Liver (tissue), 8 donors: ENCODE measurements at regions not wholly inside any gene's neighbourhood (a gene's known extent, or its start where the extent isn't known, plus 50 kb on each side); places are given as distances from the start of the nearest gene placed in this dataset.

Experiments
- DNase-seq: peaks from one replicate; pipeline ENCODE4 v3.0.0-alpha.2; 2017; ENCODE audit warnings: low spot score
- H3K27ac ChIP-seq, 2 donors: one replicate each; pipeline ENCODE4 v1.7.0; 2013; ENCODE audit warnings: inconsistent platforms in 2 of 2, low read length in 2 of 2, control low read depth in 1 of 2, low read depth in 1 of 2, mild to moderate bottlenecking in 1 of 2
- H3K27me3 ChIP-seq, 4 donors: one replicate each; pipeline versions ENCODE4 v1.6.1 to v1.7.0; 2013; ENCODE audit warnings: low read length in 3 of 4, inconsistent platforms in 1 of 4, mild to moderate bottlenecking in 1 of 4, moderate library complexity in 1 of 4; ENCODE audit not compliant: control insufficient read depth in 4 of 4, insufficient read depth in 4 of 4
- H3K36me3 ChIP-seq, 4 donors: one replicate each; pipeline versions ENCODE4 v1.6.1 to v1.7.0; 2013; ENCODE audit warnings: low read length in 3 of 4, mild to moderate bottlenecking in 3 of 4, low read depth in 1 of 4, moderate library complexity in 1 of 4; ENCODE audit not compliant: control insufficient read depth in 4 of 4, insufficient read depth in 3 of 4
- H3K4me1 ChIP-seq, 4 donors: one replicate each; pipeline versions ENCODE4 v1.6.1 to v1.7.0; 2013; ENCODE audit warnings: low read length in 3 of 4, mild to moderate bottlenecking in 3 of 4, moderate library complexity in 1 of 4; ENCODE audit not compliant: control insufficient read depth in 4 of 4, insufficient read depth in 4 of 4
- H3K4me3 ChIP-seq, 3 donors: one replicate each; pipeline versions ENCODE4 v1.6.1 to v1.7.0; 2013; ENCODE audit warnings: low read length in 3 of 3, control low read depth in 1 of 3, low read depth in 1 of 3, mild to moderate bottlenecking in 1 of 3
- H3K9ac ChIP-seq, 2 donors: one replicate each; pipeline ENCODE4 v1.7.0; 2013; ENCODE audit warnings: low read length in 2 of 2, mild to moderate bottlenecking in 2 of 2, moderate library complexity in 2 of 2, control low read depth in 1 of 2, low read depth in 1 of 2
- H3K9me3 ChIP-seq, 4 donors: one replicate each; pipeline versions ENCODE4 v1.6.1 to v1.7.0; 2013; ENCODE audit warnings: low read length in 3 of 4; ENCODE audit not compliant: control insufficient read depth in 4 of 4
- EGR1 ChIP-seq, 2 donors: IDR thresholded peaks; 2 replicates each; pipeline ENCODE4 v1.6.1; 2016 to 2018; ENCODE audit warnings: antibody characterized with exemption in 2 of 2, low read depth in 2 of 2
- FOXA1 ChIP-seq: IDR thresholded peaks from 2 replicates; pipeline ENCODE4 v1.6.1; 2016; ENCODE audit warnings: antibody characterized with exemption
- HNF4A ChIP-seq, 2 donors: conservative IDR thresholded peaks; 2 replicates each; pipeline ENCODE4 v1.6.1; 2016; ENCODE audit warnings: antibody characterized with exemption in 2 of 2, mild to moderate bottlenecking in 2 of 2
- HNF4G ChIP-seq: IDR thresholded peaks from 2 replicates; pipeline ENCODE4 v1.6.1; 2016; ENCODE audit warnings: antibody characterized with exemption
- JUND ChIP-seq, 2 donors: IDR thresholded peaks; 2 replicates each; pipeline ENCODE4 v1.6.1; 2016; ENCODE audit warnings: antibody characterized with exemption in 2 of 2
- NR2F2 ChIP-seq: IDR thresholded peaks from 2 replicates; pipeline ENCODE4 v1.6.1; 2016; ENCODE audit warnings: antibody characterized with exemption
- RAD21 ChIP-seq, 2 donors: IDR thresholded peaks; 2 replicates each; pipeline ENCODE4 v1.6.1; 2016; ENCODE audit warnings: antibody characterized with exemption in 2 of 2, mild to moderate bottlenecking in 2 of 2
- RXRA ChIP-seq, 2 donors: IDR thresholded peaks; 2 replicates each; pipeline ENCODE4 v1.6.1; 2017 to 2018; ENCODE audit warnings: antibody characterized with exemption in 2 of 2, mild to moderate bottlenecking in 1 of 2
- SP1 ChIP-seq: IDR thresholded peaks from 2 replicates; pipeline ENCODE4 v1.6.1; 2018; ENCODE audit warnings: antibody characterized with exemption, mild to moderate bottlenecking
- TAF1 ChIP-seq: conservative IDR thresholded peaks from 2 replicates; pipeline ENCODE4 v1.6.1; 2016; ENCODE audit warnings: antibody characterized with exemption, mild to moderate bottlenecking
- YY1 ChIP-seq: IDR thresholded peaks from 2 replicates; pipeline ENCODE4 v1.6.1; 2016; ENCODE audit warnings: antibody characterized with exemption, mild to moderate bottlenecking
- WGBS: extraction: QIAGEN DNeasy Blood & Tissue Kit; methylation state at CpG from one replicate; pipeline ENCODE4 v1.1.7; 2013; 5-methylcytosine and 5-hydroxymethylcytosine counted together
- TF ChIP-seq, protein P1 (sequence below): IDR thresholded peaks from 2 replicates; pipeline ENCODE4 v1.6.1; 2016; ENCODE audit warnings: antibody characterized with exemption, mild to moderate bottlenecking
- TF ChIP-seq, protein P2 (sequence below): IDR thresholded peaks from 2 replicates; pipeline ENCODE4 v1.6.1; 2016; ENCODE audit warnings: antibody characterized with exemption
- TF ChIP-seq, protein P3 (sequence below): IDR thresholded peaks from 2 replicates; pipeline ENCODE4 v1.6.1; 2016; ENCODE audit warnings: antibody characterized with exemption
- TF ChIP-seq, protein P4 (sequence below): IDR thresholded peaks from 2 replicates; pipeline ENCODE4 v1.6.1; 2016; ENCODE audit warnings: antibody characterized with exemption
- TF ChIP-seq, protein P5 (sequence below): fragments of 150-350 bp; IDR thresholded peaks from 2 replicates; pipeline ENCODE4 v1.5.1; 2017; ENCODE audit warnings: improper control_type of control experiment, low read depth, low read length; ENCODE audit not compliant: missing input control
- donor health status: healthy.
- donor health status: healthy.
- donor health status: healthy.
- donor health status: healthy.
- donor health status: healthy.

DNA sequence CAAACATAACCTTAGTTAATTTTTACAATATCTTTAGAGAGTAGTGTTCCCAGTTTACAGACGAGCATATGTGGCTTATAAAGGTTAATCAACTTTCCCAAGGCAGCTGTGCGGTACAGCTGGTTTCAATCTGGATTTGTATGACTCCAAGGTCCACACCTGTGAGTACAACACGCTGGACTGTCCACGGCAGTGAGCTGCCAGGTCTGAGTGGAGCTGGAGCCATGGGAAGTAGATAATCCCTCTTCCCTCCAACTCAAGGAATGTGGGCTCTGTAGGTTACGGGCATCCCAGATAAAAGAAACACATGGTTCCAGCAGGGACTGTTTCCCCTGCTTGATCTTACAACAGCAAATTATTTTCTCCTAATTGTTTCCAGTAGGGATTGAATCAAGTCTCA, 102.2 kb downstream of the SOD2 start:
- H3K27ac ChIP-seq, result no peak overlapping the region
- TF ChIP-seq RXRA (IDR thresholded peaks at IDR 0.05) (peak; percentile 9 to 39), EGR1 (IDR thresholded peaks at IDR 0.05; ENCODE audit: low read depth in 2 of 2) (no peak), HNF4A (conservative IDR thresholded peaks at IDR 0.05) (peak; percentile 60 to 69), SP1 (peak; percentile 10), HNF4G (no peak)
- peaks cover 0 to 3% (median 0%) of the 10 kb centered on the region in 4 donors for H3K4me1 ChIP-seq
- no peaks in the 10 kb centered on the region for H3K9me3 ChIP-seq
- no peak overlapping the region for H3K9ac ChIP-seq
- no peak for DNase-seq
- H3K27me3 ChIP-seq, result no peaks in the 10 kb centered on the region
- WGBS, result 49% methylated on average over 5 of the region's 5 CpGs
- H3K4me3 ChIP-seq, result no peak overlapping the region
- no peaks in the 10 kb centered on the region for H3K36me3 ChIP-seq

DNA sequence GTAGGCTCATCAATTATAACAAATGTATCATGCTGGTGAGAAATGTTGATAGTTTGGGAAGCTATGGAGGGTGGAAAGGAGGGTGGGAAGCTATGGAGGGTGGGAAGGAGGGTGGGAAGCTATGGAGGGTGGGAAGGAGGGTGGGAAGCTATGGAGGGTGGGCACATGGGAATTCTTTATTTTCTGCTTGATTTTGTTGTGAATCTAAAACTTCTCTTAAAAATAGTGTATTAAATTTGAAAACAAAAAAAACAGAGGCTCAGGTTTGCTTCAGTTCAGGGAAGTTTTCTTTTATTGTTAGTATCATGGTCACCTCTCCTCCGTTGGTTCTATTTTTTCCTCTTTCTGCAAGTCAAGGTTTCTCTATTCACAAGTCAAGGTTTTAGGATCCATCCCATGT, 106.4 kb downstream of the SOD2 start:
- H3K27ac ChIP-seq, result no peak overlapping the region
- TF ChIP-seq TAF1 (no peak), HNF4A (conservative IDR thresholded peaks at IDR 0.05) (no peak), NR2F2 (no peak), HNF4G (no peak), FOXA1 (no peak), RXRA (IDR thresholded peaks at IDR 0.05) (no peak), JUND (IDR thresholded peaks at IDR 0.05) (no peak), RAD21 (IDR thresholded peaks at IDR 0.05) (no peak), YY1 (no peak)
- TF ChIP-seq, protein P1, sequence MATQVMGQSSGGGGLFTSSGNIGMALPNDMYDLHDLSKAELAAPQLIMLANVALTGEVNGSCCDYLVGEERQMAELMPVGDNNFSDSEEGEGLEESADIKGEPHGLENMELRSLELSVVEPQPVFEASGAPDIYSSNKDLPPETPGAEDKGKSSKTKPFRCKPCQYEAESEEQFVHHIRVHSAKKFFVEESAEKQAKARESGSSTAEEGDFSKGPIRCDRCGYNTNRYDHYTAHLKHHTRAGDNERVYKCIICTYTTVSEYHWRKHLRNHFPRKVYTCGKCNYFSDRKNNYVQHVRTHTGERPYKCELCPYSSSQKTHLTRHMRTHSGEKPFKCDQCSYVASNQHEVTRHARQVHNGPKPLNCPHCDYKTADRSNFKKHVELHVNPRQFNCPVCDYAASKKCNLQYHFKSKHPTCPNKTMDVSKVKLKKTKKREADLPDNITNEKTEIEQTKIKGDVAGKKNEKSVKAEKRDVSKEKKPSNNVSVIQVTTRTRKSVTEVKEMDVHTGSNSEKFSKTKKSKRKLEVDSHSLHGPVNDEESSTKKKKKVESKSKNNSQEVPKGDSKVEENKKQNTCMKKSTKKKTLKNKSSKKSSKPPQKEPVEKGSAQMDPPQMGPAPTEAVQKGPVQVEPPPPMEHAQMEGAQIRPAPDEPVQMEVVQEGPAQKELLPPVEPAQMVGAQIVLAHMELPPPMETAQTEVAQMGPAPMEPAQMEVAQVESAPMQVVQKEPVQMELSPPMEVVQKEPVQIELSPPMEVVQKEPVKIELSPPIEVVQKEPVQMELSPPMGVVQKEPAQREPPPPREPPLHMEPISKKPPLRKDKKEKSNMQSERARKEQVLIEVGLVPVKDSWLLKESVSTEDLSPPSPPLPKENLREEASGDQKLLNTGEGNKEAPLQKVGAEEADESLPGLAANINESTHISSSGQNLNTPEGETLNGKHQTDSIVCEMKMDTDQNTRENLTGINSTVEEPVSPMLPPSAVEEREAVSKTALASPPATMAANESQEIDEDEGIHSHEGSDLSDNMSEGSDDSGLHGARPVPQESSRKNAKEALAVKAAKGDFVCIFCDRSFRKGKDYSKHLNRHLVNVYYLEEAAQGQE, result no peak
- TF ChIP-seq, protein P2, sequence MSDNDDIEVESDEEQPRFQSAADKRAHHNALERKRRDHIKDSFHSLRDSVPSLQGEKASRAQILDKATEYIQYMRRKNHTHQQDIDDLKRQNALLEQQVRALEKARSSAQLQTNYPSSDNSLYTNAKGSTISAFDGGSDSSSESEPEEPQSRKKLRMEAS, result no peak
- TF ChIP-seq, protein P3, sequence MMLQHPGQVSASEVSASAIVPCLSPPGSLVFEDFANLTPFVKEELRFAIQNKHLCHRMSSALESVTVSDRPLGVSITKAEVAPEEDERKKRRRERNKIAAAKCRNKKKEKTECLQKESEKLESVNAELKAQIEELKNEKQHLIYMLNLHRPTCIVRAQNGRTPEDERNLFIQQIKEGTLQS, result no peak
- TF ChIP-seq, protein P4, sequence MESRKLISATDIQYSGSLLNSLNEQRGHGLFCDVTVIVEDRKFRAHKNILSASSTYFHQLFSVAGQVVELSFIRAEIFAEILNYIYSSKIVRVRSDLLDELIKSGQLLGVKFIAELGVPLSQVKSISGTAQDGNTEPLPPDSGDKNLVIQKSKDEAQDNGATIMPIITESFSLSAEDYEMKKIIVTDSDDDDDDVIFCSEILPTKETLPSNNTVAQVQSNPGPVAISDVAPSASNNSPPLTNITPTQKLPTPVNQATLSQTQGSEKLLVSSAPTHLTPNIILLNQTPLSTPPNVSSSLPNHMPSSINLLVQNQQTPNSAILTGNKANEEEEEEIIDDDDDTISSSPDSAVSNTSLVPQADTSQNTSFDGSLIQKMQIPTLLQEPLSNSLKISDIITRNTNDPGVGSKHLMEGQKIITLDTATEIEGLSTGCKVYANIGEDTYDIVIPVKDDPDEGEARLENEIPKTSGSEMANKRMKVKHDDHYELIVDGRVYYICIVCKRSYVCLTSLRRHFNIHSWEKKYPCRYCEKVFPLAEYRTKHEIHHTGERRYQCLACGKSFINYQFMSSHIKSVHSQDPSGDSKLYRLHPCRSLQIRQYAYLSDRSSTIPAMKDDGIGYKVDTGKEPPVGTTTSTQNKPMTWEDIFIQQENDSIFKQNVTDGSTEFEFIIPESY, result no peak
- TF ChIP-seq, protein P5, sequence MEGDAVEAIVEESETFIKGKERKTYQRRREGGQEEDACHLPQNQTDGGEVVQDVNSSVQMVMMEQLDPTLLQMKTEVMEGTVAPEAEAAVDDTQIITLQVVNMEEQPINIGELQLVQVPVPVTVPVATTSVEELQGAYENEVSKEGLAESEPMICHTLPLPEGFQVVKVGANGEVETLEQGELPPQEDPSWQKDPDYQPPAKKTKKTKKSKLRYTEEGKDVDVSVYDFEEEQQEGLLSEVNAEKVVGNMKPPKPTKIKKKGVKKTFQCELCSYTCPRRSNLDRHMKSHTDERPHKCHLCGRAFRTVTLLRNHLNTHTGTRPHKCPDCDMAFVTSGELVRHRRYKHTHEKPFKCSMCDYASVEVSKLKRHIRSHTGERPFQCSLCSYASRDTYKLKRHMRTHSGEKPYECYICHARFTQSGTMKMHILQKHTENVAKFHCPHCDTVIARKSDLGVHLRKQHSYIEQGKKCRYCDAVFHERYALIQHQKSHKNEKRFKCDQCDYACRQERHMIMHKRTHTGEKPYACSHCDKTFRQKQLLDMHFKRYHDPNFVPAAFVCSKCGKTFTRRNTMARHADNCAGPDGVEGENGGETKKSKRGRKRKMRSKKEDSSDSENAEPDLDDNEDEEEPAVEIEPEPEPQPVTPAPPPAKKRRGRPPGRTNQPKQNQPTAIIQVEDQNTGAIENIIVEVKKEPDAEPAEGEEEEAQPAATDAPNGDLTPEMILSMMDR, result no peak
- WGBS, result 96% methylated on average over 1 of the region's 1 CpG
- H3K36me3 ChIP-seq, result no peaks in the 10 kb centered on the region
- no peak overlapping the region for H3K4me3 ChIP-seq
- no peak for DNase-seq
- no peaks in the 10 kb centered on the region for H3K27me3 ChIP-seq
- H3K9ac ChIP-seq, result no peak overlapping the region
- no peaks in the 10 kb centered on the region for H3K4me1 ChIP-seq
- H3K9me3 ChIP-seq, result no peaks in the 10 kb centered on the region
